Right lobe of liver (tissue), 6 donors: ENCODE measurements at regions not wholly inside any gene's neighbourhood (a gene's known extent, or its start where the extent isn't known, plus 50 kb on each side); places are given as distances from the start of the nearest gene placed in this dataset.

Source experiments
- ATAC-seq, 4 donors: fragments of 200-7000 bp; cut with Tn5 transposase; one replicate each; pipeline ENCODE4 v1.9.1; 2020; ENCODE audit warnings: mild to moderate bottlenecking in 4 of 4, moderate library complexity in 4 of 4
- DNase-seq, 3 donors: peaks; one replicate each; pipeline ENCODE4 v3.0.0-alpha.2; 2020
- H3K27ac ChIP-seq, 3 donors: fragments of 200-600 bp; one replicate each; pipeline ENCODE4 v1.8.0; 2022
- H3K27me3 ChIP-seq, 2 donors: fragments of 200-600 bp; one replicate each; pipeline ENCODE4 v1.8.0; 2022
- H3K36me3 ChIP-seq, 4 donors: fragments of 200-600 bp; sonication (generic) in 1 of 4; one replicate each; pipeline versions ENCODE4 v1.5.1 to v1.8.0; 2017 to 2022; ENCODE audit warnings: control low read depth in 1 of 4
- H3K4me1 ChIP-seq, 4 donors: fragments of 200-600 bp; sonication (generic) in 1 of 4; one replicate each; pipeline versions ENCODE4 v1.5.1 to v1.8.0; 2017 to 2022; ENCODE audit warnings: control low read depth in 1 of 4
- H3K4me3 ChIP-seq, 3 donors: fragments of 200-600 bp; one replicate each; pipeline ENCODE4 v1.8.0; 2022
- H3K9me3 ChIP-seq, 4 donors: fragments of 200-600 bp; sonication (generic) in 1 of 4; one replicate each; pipeline versions ENCODE4 v1.5.1 to v1.8.0; 2017 to 2022; ENCODE audit warnings: control low read depth in 1 of 4
- CTCF ChIP-seq, 4 donors: fragments of 200-600 bp in 3 of 4; fragments of 450-650 bp in 1 of 4; IDR thresholded peaks; one replicate each; pipeline versions ENCODE4 v1.5.1 to v1.8.0; 2016 to 2022; ENCODE audit warnings: antibody characterized with exemption in 4 of 4, mild to moderate bottlenecking in 2 of 4
- POLR2A ChIP-seq: fragments of 450-650 bp; IDR thresholded peaks from one replicate; pipeline ENCODE4 v1.6.1; 2017; ENCODE audit warnings: antibody characterized with exemption, mild to moderate bottlenecking
- whole genome bisulfite sequencing: methylation state at CpG from one replicate; pipeline ENCODE4 v1.1.6; 2018; ENCODE audit warnings: low coverage, low lambda C conversion rate; ENCODE audit not compliant: insufficient coverage; ENCODE audit errors: missing lambda C conversion rate; 5-methylcytosine and 5-hydroxymethylcytosine counted together
- intact Hi-C, 2 donors: fragments of 100-400 bp; cut with DNase I; formaldehyde crosslinking; loops; one replicate each; pipeline versions ENCODE4 v1.11.2 to v1.14.1; 2022
- donor health status: DM: no; HTN: yes; CAD: no.
- donor health status: DM: no; HTN: no; CAD: no.
- donor health status: DM: no; HTN: no; CAD: no.
- donor health status: DM: no; HTN: yes; CAD: no.
- donor health status: DM: no; HTN: yes; CAD: no.

DNA sequence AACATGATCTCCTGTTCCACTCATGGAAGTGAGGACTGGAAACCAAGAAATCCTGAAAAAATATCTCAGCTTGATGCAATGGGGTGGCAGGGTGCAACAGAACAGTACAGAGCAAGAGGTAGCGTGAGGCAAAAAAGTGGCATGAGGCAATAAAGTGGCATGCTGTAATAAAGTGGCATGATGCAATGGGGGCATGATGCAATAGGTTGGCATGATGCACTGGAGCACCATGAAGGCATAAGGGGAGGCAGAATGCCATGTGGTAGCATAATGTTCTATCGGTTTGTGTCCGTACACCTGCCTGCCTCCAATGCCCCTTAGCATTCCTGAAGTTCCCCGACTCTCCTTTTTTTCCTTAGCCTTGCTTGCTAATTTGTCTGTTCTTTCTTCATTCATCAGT is 648.4 kb downstream of the TMEM182 start:
- WGBS = 70% methylated on average over 2 of the region's 4 CpGs
- Histone ChIP-seq H3K36me3 (no peaks in the 10 kb centered on the region), H3K4me3 (no peak overlapping the region), H3K27ac (no peak overlapping the region), H3K4me1 (no peaks in the 10 kb centered on the region), H3K27me3 (no peaks in the 10 kb centered on the region), H3K9me3 (no peaks in the 10 kb centered on the region)
- no peak for DNase-seq
- intact Hi-C loops = no loop called here
- ATAC-seq = no peak
- no peak for TF ChIP-seq POLR2A
- no peak for TF ChIP-seq CTCF (IDR thresholded peaks at IDR 0.05)

DNA sequence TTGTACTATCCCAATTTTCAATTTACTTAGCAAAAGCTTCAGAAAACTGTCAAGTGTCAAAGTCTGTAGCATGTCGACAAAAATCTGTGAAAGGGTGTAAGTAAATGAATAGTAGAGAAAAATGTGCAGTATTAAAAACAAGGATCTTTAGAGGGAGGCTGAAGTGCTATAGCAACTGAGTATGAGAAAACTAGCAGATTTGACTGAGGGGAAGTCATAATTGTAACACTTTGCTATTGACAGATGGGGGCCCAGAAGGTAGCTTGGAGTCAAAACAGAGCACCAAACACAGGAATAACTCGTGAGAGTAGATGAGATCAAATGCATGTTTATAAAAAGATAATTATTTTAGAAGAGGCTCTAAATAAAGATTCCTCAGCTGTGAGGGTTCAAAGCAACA is 657.7 kb downstream of the TMEM182 start:
- whole genome bisulfite sequencing = 48% methylated on average over 2 of the region's 2 CpGs
- H3K9me3 ChIP-seq = no peaks in the 10 kb centered on the region
- no peaks in the 10 kb centered on the region for H3K4me1 ChIP-seq
- no peaks in the 10 kb centered on the region for H3K36me3 ChIP-seq
- no peak overlapping the region for H3K27ac ChIP-seq
- no peaks in the 10 kb centered on the region for H3K27me3 ChIP-seq
- H3K4me3 ChIP-seq = no peak overlapping the region
- TF ChIP-seq POLR2A (no peak), CTCF (IDR thresholded peaks at IDR 0.05) (no peak)
- intact Hi-C loops = no loop called here
- DNase-seq (no peak), ATAC-seq (no peak)

- no peak overlapping the region for H3K4me3 ChIP-seq
- TF ChIP-seq POLR2A (no peak), CTCF (IDR thresholded peaks at IDR 0.05) (no peak)
- 79% methylated on average over 2 of the region's 2 CpGs for WGBS
- no peak for ATAC-seq
- no peak for DNase-seq
- H3K36me3 ChIP-seq = no peaks in the 10 kb centered on the region
- no peaks in the 10 kb centered on the region for H3K9me3 ChIP-seq
- intact Hi-C loops = no loop called here
- H3K4me1 ChIP-seq = no peaks in the 10 kb centered on the region
- H3K27ac ChIP-seq = no peak overlapping the region
- H3K27me3 ChIP-seq = no peaks in the 10 kb centered on the region
Measured at GRCh38 chr2:103423100-103423499, 661.3 kb downstream of the TMEM182 start.

DNA sequence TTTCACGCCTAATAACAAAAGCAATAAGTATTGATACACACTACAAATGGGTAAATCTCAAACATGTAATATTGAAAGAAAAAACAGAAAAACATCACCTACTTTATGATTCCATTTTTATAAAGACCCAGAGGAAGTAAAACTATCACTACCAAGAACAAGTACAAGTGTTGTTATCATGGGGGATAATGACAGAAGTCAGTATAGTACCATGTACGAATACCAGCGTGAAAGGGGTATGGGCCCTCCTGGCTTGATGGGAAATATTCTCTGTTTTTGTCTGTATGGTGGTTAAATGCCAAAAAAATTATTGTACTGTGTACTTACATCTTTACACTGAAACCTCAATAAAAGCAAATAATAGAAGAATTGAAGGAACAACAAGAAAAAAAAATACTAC is 665.7 kb downstream of the TMEM182 start:
- Histone ChIP-seq H3K9me3 (no peaks in the 10 kb centered on the region), H3K27me3 (no peaks in the 10 kb centered on the region), H3K36me3 (no peaks in the 10 kb centered on the region), H3K4me3 (no peak overlapping the region), H3K27ac (no peak overlapping the region), H3K4me1 (no peaks in the 10 kb centered on the region)
- 96% methylated on average over 3 of the region's 3 CpGs for WGBS
- DNase-seq = no peak
- intact Hi-C loops = no loop called here
- TF ChIP-seq POLR2A = no peak
- TF ChIP-seq CTCF (IDR thresholded peaks at IDR 0.05) = no peak
- no peak for ATAC-seq

DNA sequence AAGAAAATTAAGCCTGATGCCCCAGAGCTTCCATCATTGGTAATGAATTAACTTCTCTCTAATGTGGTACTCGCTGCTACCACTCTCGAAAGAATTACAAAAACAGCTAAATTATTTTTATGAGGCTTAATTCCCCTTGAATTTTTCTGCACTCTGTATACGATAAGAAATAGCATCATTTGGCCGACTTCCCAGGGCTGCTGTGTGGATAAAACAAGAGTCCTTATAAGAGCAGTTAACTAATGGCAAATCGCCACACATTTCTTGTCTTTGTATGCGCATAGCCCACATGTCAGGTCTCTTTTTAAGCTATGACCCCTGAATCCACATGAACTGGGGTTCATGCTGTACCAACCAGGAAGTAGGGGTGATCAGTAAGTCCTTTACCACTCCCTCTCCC is 668.4 kb downstream of the TMEM182 start:
- H3K27me3 ChIP-seq = no peaks in the 10 kb centered on the region
- H3K36me3 ChIP-seq = no peaks in the 10 kb centered on the region
- H3K9me3 ChIP-seq = no peaks in the 10 kb centered on the region
- 67% methylated on average over 6 of the region's 6 CpGs for WGBS
- no peaks in the 10 kb centered on the region for H3K4me1 ChIP-seq
- no peak for TF ChIP-seq POLR2A
- DNase-seq = no peak
- intact Hi-C loops = no loop called here
- H3K4me3 ChIP-seq = no peak overlapping the region
- no peak for ATAC-seq
- H3K27ac ChIP-seq = no peak overlapping the region
